ENCODE measurements at regions not wholly inside any gene's neighbourhood (a gene's known extent, or its start where the extent isn't known, plus 50 kb on each side); places are given as distances from the start of the nearest gene placed in this dataset.

DNA sequence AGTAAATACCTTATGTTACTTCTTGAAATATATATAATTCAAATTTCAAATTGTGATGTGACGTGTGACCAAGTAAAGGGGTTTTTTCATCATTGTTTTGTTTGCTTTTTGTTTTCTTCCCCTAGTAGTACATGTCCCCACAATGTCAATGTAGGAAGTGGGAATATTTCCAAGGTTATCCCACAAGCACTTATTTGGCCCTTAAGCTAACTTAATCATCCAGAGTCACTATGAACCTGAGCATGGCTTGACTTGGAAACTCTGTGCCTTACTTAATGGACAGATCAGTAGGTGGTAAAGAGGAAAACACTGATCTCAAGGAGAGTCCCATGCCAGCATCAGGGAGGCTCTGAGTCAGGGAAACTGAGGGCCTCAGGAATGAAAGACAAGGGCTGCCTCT, 569.3 kb upstream of the IGFBP3 start:
- DNase-seq = no peak

DNA sequence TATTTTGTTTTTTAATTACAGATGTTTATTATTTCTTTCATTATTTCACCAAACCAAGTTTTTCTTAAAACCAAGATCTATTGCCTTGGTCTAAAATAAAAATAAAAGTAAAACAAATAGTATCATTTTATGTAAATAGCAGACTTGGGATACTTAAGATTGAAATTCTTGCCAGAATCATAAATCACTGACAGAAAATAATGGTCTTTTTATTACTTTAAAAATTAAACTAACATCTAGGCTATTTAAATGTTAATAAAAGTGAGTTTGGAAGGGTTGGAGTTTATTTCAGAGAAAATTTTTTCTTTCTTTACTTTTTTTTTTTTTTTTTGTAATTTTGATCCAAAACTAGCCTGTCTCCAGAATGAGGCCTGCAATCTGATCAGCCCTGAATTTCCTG, 568.0 kb upstream of the IGFBP3 start:
- no peak for DNase-seq
- intact Hi-C loops (cut with DNase I) = no loop called here

More for the DNA sequence above, 569.3 kb upstream of the IGFBP3 start:
- intact Hi-C loops (cut with DNase I) = no loop called here

DNA sequence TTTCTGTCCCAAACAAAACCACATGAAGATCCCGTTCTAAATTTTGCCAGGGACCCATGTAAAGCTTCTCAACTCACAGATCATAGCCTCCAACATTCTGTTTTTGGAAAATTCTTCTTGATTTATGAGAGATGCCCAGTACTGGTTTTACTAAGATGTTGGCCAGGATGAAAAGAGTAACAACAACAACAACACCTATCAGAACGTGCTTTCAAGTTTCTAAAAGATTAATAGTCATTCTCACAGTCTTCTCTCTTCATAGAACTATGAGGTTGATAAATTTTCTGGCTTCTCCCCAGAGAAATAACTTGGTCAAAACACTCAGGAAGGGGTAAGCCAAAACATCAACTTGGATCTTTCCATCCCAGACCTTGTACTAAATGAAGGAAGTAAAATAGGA, 567.5 kb upstream of the IGFBP3 start:
- intact Hi-C loops (cut with DNase I) = no loop called here
- DNase-seq = no peak

DNA sequence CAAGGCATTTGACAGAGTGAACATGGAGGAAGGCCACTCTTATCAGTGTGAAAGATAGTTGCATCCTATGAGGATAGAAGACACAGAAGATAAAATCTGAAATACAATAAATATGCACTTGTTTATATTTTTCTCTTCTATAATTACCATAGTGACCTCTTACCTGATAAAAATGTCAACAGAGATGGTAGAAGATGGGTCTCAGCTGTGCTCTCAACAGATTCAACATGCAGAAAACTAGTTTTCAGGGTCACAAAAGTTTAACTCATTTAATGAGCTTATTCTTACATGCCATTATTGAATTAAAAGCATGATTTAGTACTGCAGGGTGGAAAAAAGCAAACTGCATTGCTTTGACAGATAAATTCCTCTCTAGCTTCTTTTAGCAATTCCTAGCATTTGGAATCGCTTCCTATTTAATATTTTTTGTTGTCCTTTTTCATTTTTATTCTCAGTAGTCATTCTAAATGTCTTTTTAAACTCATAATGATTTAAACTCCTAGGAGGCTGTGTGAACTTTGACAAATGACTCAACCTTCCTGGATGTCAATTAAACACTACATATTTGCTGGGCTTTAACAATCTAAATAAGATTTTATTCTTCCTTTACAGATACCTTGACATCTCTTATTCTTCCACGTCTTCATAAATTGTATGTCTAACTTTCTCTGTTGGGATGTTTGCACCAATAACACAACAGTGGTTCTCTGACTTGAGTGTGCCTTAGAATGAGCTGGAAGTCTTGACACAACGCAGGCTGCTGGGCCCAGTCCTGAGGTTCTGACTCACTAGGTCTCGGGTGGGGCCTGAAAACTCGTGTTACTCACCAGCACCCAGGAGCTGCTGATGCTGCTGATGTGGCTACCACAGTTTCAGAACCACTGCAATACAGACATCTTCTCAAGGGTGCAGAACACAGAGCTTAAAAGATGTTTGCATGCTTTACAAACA, 565.5 kb upstream of the IGFBP3 start:
- DNase-seq = no peak
- intact Hi-C loops (cut with DNase I) = no loop called here

DNA sequence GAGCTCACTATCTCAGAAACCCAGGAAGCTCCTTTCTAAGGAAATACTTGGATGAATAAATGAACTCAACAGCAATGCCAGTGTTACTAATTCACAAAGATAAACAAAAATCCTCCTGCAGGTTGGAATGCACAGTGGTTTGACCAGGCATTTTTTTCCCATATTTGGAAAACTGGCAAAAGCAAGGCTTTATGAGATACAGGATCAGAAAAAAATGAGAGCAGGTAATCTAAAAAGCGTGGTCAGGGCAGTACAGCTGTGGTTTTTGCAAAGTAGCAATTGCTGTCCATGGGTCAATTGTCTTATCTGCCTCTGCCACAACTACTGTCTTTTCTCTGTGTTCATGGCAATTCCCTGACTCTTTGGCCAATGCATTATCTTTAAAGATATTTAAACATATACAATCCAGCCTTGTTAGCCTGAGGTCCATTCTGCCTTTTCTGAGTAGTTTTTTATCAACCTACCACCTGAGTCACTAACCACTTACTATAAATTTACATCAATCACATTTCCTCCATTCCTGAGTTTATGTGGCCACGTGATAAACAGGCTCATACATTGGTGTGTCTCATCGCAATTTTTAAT, 564.5 kb upstream of the IGFBP3 start:
- no peak for DNase-seq
- intact Hi-C loops (cut with DNase I) = no loop called here

DNA sequence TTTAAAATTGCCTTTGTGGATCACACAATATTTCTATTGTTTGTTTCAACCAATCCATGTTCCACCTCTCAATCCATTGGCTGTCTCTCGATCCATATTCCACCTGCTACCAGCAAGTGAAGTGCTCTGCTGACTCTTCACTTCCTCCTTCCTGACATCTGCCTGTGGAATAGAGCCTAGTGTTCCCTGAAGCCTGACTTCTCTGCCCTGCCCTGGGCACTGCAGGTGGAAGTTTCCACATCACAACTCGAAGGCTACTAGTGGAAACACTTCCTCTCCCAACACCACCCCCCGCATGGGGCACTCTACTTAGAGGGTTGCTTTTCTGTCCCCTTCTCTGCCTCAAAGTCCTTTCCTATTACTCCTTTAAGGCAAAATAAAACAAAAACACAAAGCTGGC, 563.8 kb upstream of the IGFBP3 start:
- DNase-seq = no peak
- intact Hi-C loops (cut with DNase I) = no loop called here

DNA sequence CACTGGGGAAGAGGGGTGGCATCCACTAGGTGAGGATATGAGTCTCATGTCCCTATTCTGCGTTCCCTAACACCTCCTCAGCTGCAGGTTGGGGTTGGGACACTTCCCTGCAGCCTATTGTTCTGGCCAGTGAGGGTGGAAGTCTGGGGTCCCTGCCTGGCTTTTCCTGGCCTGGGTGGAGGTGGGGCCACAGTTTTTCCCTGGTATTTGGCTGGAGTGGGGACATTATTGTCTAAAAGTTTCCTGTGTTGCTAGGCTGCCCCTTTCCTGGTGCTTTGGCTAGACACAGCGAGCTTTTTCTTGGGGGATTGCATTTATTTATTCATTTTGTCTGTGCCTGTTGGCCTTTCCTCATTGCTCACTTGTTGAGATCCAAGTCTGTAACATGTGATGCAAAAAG, 559.5 kb upstream of the IGFBP3 start:
- no peak for DNase-seq
- intact Hi-C loops (cut with DNase I) = no loop called here

DNA sequence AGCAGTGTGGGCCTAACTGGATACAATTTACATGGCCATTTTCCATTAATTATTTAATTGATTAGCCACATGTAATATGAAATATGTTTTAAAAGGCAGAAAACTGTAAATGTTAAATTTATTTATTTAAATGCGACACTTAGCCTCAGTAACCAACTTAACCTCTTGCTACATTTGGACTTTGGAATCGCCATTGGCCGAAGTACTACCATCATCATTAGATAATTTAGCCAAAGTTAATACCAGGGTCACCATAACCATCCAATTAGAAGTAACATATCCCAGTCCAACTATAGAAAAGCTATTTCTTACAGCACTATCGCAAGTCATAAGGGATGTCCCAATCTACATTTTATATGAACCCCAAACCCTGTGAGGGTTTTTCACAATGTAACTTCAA, 558.6 kb upstream of the IGFBP3 start:
- intact Hi-C loops (cut with DNase I) = no loop called here
- no peak for DNase-seq

DNA sequence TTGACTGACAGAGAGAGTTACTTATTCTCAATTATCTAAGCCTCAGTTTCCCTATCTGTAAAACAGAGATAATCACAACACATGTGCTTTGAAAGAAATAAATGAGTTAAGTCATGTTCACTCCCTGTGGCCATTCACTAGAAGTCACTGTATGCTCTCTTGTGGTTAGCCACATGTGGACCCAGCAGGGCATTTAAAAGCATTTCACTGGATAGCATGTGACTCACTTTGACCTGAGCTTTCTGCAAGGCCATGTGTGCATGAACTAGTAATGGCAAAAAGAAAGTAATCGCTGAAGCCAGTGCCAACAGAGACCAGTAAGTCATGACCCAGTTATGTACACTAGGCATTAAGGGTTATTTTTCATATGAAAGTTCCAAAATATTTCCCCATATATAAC, 557.0 kb upstream of the IGFBP3 start:
- intact Hi-C loops (cut with DNase I) = no loop called here
- no peak for DNase-seq

DNA sequence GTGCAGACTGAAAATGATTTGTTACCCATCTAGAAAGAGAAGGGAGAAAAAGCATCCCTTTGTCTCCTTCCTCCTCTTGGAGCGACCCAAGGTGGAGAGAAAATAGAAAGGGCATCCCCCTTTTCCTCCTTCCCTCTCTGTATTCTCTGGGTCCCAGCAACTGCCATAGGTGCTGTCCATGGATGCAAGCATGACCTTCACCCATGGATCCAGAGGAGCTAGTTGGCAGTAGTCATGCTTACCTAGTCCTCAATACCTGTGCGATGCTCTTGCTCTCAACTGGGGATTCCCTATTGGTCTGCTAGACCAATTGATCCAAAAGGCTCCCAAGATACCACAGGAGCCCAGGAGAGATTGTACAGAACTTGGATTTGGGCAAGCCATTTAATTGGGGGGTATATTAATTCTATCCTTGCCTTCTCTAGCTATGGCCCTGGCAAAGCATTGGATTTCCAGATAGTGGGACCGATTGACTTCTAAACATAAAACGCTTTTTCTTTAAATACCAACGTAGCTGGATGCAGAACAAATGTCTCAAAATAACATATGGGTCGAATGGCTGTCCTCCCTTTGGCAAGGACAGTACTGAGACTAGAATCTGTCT, 547.8 kb upstream of the IGFBP3 start:
- intact Hi-C loops (cut with DNase I) = no loop called here
- DNase-seq = no peak

DNA sequence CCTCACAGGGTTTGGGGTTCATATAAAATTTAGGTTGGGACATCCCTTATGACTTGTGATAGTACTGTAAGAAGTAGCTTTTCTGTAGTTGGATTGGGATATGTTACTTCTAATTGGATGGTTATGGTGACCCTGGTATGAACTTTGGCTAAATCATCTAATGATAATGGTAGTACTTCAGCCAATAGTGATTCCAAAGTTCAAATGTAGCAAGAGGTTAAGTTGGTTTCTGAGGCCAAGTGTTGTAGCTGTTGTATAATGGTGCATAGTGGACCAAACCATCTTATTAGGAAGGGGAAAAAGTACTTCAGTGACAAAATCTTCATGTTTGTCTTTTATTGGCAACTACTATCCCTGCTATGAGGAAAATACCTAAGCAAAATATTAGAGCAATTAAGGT, 542.1 kb upstream of the IGFBP3 start:
- DNase-seq = no peak
- intact Hi-C loops (cut with DNase I) = no loop called here

DNA sequence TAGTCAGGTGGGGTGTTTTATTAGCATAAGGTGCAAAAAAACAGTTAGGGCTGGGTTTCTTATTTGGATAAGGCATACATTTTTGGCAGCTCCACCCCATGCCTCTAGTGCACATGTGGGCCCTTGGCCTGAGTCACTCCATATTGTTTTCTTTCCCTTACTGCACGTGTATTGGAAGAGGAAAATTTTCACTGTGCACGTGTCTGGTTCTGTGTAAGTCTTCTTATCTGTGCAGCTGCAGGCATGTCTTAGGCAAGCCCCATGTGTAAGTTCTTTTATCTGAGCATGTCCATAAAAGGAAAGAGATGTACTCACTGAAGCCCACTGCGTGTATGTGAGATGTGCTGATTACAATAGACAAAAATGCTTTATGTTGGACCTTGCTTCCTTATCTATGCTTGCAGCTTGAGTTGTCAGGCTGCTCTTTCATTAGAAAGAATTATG, 540.3 kb upstream of the IGFBP3 start:
- DNase-seq = no peak
- intact Hi-C loops (cut with DNase I) = no loop called here

DNA sequence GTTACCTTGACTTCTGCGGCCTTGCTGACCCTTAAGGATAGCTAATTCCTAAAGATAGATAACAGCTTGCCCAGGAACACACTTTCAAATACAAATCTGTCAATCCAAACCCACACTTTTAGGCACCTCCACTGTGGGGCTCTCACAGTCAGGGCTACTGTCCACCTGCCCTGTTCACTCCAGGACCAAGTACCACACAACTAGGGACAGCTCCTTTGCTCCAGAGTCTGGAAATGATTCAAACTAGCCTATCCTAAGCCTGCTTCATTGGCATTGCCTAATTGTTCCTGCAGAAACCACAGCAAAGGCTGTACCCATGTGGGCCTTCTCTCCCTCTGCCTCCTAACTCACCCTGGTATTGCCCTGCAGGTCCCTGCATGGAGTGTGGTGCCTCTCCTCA, 538.9 kb upstream of the IGFBP3 start:
- intact Hi-C loops (cut with DNase I) = no loop called here
- no peak for DNase-seq

DNA sequence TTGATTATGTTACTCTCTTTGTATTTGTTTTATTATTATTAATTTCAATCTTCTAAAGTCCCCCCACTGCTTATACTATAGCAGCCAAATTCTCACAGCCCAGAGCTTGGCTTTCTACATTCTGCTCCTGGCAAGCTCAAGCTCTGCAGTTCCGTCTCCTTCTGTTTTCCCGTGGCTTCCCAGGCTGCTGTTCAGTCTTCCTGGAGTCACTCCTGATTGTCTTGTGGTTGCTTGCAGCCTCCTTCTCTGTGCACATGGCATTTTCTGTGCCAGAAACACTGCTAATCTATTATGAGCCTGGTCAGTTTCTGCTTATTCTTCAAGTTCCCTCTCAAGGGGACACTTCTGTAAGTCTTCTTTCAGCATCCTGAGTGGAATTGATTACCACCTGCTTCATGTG, 533.7 kb upstream of the IGFBP3 start:
- no peak for DNase-seq
- intact Hi-C loops (cut with DNase I) = no loop called here

DNA sequence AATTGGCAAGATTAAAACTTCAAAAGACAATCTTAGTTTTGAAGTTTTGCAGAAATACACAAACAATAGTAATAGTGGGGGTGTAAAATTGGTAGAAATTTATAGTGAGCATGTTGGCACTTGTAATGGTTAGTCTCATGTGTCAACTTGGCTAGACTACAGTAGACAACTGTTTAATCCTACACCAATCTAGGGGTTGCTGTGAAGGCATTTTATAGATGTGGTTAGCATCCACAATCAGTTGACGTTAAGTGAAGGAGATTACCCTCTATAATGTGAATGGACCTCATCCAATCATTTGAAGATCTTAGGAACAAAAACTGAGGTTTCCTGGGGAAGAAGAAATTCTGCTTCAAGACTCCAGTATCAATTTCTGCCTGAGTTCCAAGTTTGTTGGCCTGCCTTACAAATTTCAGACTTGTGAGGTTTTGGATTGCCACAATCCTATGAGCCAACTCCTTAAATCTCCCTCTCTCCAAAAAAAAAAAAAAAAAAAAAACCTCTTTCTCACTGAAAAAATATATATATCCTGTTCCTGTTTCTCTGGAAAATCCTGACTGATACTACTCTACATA, 531.6 kb upstream of the IGFBP3 start:
- DNase-seq = no peak

DNA sequence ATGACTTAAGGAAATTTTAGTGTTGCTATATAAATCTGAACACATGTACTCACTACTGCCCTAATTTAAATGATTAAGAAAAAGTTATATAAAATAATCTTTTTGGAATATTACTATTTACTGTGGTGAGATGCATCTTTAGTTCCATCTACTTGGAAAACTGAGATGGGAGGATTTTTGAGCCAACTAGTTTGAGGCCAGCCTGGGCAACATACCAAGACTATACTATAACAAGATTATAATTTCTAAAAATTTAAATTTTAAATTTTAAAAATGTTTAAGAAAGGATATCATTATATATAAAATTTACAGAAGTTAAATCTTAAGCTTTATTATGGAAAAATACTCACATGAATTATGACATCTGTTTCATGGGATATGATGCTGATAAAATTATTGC, 530.8 kb upstream of the IGFBP3 start:
- no peak for DNase-seq
- intact Hi-C loops (cut with DNase I) = no loop called here

More for the DNA sequence above, 531.6 kb upstream of the IGFBP3 start:
- intact Hi-C loops (cut with DNase I) = no loop called here

DNA sequence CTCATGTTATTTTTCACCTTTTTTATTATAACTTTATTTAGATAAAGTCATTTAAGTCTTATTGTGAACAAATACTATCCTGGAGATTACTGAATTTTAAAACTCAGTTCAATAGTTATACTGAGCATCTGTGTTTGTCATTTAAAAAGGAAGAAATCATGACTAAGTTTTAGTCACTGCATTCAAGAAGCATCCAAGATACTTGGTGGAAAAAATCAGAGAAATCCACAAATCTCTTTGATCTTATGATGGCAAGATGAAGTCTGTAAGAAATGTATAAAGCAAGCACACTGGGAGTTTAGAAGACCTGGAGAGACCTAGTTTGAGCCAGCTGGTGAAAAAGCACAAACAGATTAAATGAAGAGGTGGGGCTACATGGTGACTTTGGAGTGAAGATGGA, 529.8 kb upstream of the IGFBP3 start:
- no peak for DNase-seq
- intact Hi-C loops (cut with DNase I) = no loop called here

DNA sequence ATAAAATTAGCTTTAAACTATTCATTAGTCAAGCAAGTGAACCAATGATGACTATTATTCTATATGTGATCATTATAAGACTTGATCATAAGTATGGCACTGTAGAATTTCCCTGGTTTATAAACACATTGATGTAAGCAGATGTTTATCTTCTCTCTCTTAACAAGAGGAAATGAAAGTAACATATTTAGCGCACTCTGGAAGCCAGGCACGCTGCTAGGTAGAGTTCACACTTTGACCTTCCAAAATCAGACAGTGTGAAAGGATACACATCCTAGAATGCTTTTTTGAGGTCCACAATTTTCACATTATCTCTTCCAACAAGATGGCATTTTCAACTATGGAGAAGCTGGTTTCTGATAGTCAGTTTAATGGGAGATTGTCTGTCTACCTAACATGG, 529.4 kb upstream of the IGFBP3 start:
- intact Hi-C loops (cut with DNase I) = no loop called here
- DNase-seq = no peak

DNA sequence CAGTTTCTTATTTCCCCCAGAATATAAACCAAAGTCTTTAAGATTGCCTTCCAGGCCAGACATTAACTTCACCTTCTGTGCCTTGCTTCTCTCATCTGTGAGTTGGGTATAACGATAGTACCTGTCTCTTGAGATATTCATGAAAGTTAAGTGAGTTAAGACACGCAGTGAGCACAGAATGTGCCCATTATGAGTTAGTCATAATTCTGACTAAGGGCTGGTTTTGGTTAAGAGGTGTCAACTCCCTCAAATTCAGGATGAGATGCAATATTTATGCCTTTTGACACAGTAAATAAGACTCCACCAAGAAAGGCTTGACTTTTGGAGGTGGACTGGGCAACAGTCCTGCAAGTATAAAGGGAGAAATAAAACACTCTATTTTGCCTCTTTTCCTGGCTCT, 528.7 kb upstream of the IGFBP3 start:
- DNase-seq = no peak
- intact Hi-C loops (cut with DNase I) = no loop called here

DNA sequence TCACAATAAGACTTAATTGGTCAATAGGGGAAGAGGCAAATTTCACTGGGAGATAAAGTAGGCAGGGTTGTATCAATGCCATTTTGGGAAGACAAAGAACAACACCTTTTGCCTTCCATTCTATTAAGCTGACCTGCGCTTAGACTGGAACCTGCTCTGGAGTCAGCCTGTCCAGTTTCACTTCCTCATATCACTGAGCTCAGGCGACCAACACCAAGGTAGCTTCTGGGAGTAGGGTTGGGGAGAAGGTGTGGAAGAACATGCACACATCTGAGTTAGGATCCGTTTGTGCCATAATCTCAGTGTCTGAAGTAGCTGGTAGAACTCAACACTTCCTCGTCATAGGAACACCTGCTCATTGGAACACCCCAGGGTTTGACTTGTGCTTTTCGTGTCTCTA, 527.4 kb upstream of the IGFBP3 start:
- intact Hi-C loops (cut with DNase I) = no loop called here
- DNase-seq = no peak

Data from head of caudate nucleus (tissue), 42 donors.